ENCODE measurements at regions not wholly inside any gene's neighbourhood (a gene's known extent, or its start where the extent isn't known, plus 50 kb on each side); places are given as distances from the start of the nearest gene placed in this dataset.
A peak's percentile ranks its signal among the peaks of the same experiment; 100 is the strongest.

GRCh38 chr7:54888734-54889082 is 129.7 kb upstream of the SEC61G start:
- no peaks in the 10 kb centered on the region for H3K9me3 ChIP-seq
- no peak for TF ChIP-seq CTCF (IDR thresholded peaks at IDR 0.05)
- no peak overlapping the region for H3K27ac ChIP-seq
- no peaks in the 10 kb centered on the region for H3K36me3 ChIP-seq
- H3K4me3 ChIP-seq = peak overlapping the region; percentile 24
- DNase-seq = no peak
- H3K4me1 ChIP-seq = peaks cover 4% of the 10 kb centered on the region
- intact Hi-C loops (cut with DNase I) = no loop called here
- peak in 1 of 2 donors; percentile 41 for ATAC-seq
- no peaks in the 10 kb centered on the region for H3K27me3 ChIP-seq (ENCODE audit: low read depth)

- H3K4me3 ChIP-seq = no peak overlapping the region
- H3K9me3 ChIP-seq = no peaks in the 10 kb centered on the region
- H3K4me1 ChIP-seq = no peaks in the 10 kb centered on the region
- intact Hi-C loops (cut with DNase I) = no loop called here
- DNase-seq (no peak), ATAC-seq (no peak)
- H3K27me3 ChIP-seq (ENCODE audit: low read depth) = no peaks in the 10 kb centered on the region
- no peak for TF ChIP-seq CTCF (IDR thresholded peaks at IDR 0.05)
- no peaks in the 10 kb centered on the region for H3K36me3 ChIP-seq
- no peak overlapping the region for H3K27ac ChIP-seq
Measured at GRCh38 chr7:54897891-54898290, 120.9 kb upstream of the EGFR start.

- no peak for DNase-seq
- Histone ChIP-seq H3K4me3 (no peak overlapping the region), H3K4me1 (no peaks in the 10 kb centered on the region), H3K36me3 (no peaks in the 10 kb centered on the region), H3K9me3 (no peaks in the 10 kb centered on the region), H3K27ac (no peak overlapping the region), H3K27me3 (ENCODE audit: low read depth) (no peaks in the 10 kb centered on the region)
- no peak for TF ChIP-seq CTCF (IDR thresholded peaks at IDR 0.05)
- intact Hi-C loops (cut with DNase I) = no loop called here
- no peak for ATAC-seq
Measured at GRCh38 chr7:54898659-54899340, 120.0 kb upstream of the EGFR start.

GRCh38 chr7:54901840-54902239 is 117.0 kb upstream of the EGFR start:
- no peak overlapping the region for H3K4me3 ChIP-seq
- H3K4me1 ChIP-seq = no peaks in the 10 kb centered on the region
- no peak overlapping the region for H3K27ac ChIP-seq
- TF ChIP-seq CTCF (IDR thresholded peaks at IDR 0.05) = no peak
- no peak for DNase-seq
- intact Hi-C loops (cut with DNase I) = no loop called here
- H3K27me3 ChIP-seq (ENCODE audit: low read depth) = no peaks in the 10 kb centered on the region
- no peaks in the 10 kb centered on the region for H3K36me3 ChIP-seq
- no peaks in the 10 kb centered on the region for H3K9me3 ChIP-seq
- ATAC-seq = no peak

GRCh38 chr7:54904130-54904529 is 114.7 kb upstream of the EGFR start:
- Histone ChIP-seq H3K36me3 (no peaks in the 10 kb centered on the region), H3K27ac (no peak overlapping the region), H3K9me3 (no peaks in the 10 kb centered on the region), H3K27me3 (ENCODE audit: low read depth) (no peaks in the 10 kb centered on the region), H3K4me3 (no peak overlapping the region), H3K4me1 (no peaks in the 10 kb centered on the region)
- ATAC-seq (peak; percentile 51 to 78), DNase-seq (no peak)
- TF ChIP-seq CTCF (IDR thresholded peaks at IDR 0.05) = no peak
- intact Hi-C loops (cut with DNase I) = no loop called here

Measured in lower lobe of right lung (tissue), 2 donors.